Superior temporal gyrus (tissue), 1 donor: ENCODE measurements at regions not wholly inside any gene's neighbourhood (a gene's known extent, or its start where the extent isn't known, plus 50 kb on each side); places are given as distances from the start of the nearest gene placed in this dataset.
"Not testable (repeated sequence)": the region's sequence is repeated elsewhere in the genome, so short reads cannot be mapped to it uniquely, and the experiment has no call there.

Experiments used
- DNase-seq: peaks from one replicate; pipeline ENCODE4 v3.0.0-alpha.2; 2016; ENCODE audit errors: extremely low spot score

- no peak for DNase-seq
Measured at GRCh38 chr5:1987471-1987870, 104.7 kb upstream of the IRX4 start.

GRCh38 chr5:1985781-1986180 is 103.1 kb upstream of the IRX4 start:
- DNase-seq = no peak

GRCh38 chr5:1983919-1984695 is 101.4 kb upstream of the IRX4 start:
- DNase-seq = no peak

- no peak for DNase-seq
Measured at GRCh38 chr5:1983401-1983800, 100.7 kb upstream of the IRX4 start.

- not testable (repeated sequence) for DNase-seq
Measured at GRCh38 chr5:1982561-1982960, 99.8 kb upstream of the IRX4 start.

- DNase-seq = no peak
Measured at GRCh38 chr5:1975898-1976765, 93.4 kb upstream of the IRX4 start.

GRCh38 chr5:1975406-1975715 is 92.6 kb upstream of the IRX4 start:
- DNase-seq = no peak

- no peak for DNase-seq
Measured at GRCh38 chr5:1974501-1975405, 92.0 kb upstream of the IRX4 start.

- no peak for DNase-seq
Measured at GRCh38 chr5:1974081-1974480, 91.4 kb upstream of the IRX4 start.

GRCh38 chr5:1973391-1974013 is 90.8 kb upstream of the IRX4 start:
- no peak for DNase-seq

GRCh38 chr5:1971944-1972343 is 89.2 kb upstream of the IRX4 start:
- DNase-seq = no peak

GRCh38 chr5:1967736-1968135 is 85.0 kb upstream of the IRX4 start:
- DNase-seq = no peak

GRCh38 chr5:1966461-1966860 is 83.7 kb upstream of the IRX4 start:
- DNase-seq = no peak

- DNase-seq = no peak
Measured at GRCh38 chr5:1965925-1966324, 83.2 kb upstream of the IRX4 start.

GRCh38 chr5:1963941-1964451 is 81.3 kb upstream of the IRX4 start:
- DNase-seq = no peak

- no peak for DNase-seq
Measured at GRCh38 chr5:1963358-1963757, 80.6 kb upstream of the IRX4 start.

- DNase-seq = no peak
Measured at GRCh38 chr5:1962619-1963355, 80.1 kb upstream of the IRX4 start.

- DNase-seq = no peak
Measured at GRCh38 chr5:1961952-1962595, 79.3 kb upstream of the IRX4 start.

GRCh38 chr5:1961304-1961946 is 78.7 kb upstream of the IRX4 start:
- no peak for DNase-seq
